GM18951 (cell line): ENCODE measurements at regions not wholly inside any gene's neighbourhood (a gene's known extent, or its start where the extent isn't known, plus 50 kb on each side); places are given as distances from the start of the nearest gene placed in this dataset.

Source experiments
- POLR2A ChIP-seq: IDR thresholded peaks from 4 replicates; pipeline ENCODE4 v1.6.1; 2011; ENCODE audit warnings: mild to moderate bottlenecking; ENCODE audit not compliant: insufficient read length, insufficient read depth; ENCODE audit errors: extremely low read depth
- in situ Hi-C: fragments of 300-500 bp; cut with MboI; formaldehyde crosslinking; loops from one replicate; pipeline ENCODE4 v1.12.0; 2022; ENCODE audit warnings: low sequenced_read_pairs, mixed read lengths, inconsistent platforms; ENCODE audit not compliant: unreplicated experiment

- no peak for TF ChIP-seq POLR2A
- in situ Hi-C loops, result loop anchor here (5.0 kb wide), 1 partner anchor 329 kb away; no protein-coding TSS in a partner anchor
Observed at GRCh38 chr3:9301091-9301490, 51.6 kb upstream of the SRGAP3 start.

DNA sequence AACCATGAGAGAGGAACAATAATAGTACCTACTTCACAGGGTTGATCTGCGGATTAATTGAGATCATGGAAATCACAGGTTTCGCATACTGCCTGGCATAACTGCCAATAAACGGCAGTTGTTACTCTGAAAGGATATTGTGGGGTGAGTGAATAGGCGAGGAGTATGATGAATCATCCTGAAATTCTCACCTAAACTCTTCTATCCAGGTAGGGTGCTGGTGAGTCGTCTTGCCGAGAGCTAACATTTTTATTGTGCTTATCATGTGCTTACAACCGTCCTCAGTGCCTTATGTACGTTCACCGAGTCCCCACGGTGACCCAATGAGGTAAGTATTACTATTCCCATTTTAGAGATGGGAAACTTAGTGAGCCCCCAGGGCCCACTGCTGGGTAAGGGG is 52.4 kb upstream of the SRGAP3 start:
- in situ Hi-C loops, result loop anchor here (5.0 kb wide), 1 partner anchor 329 kb away; no protein-coding TSS in a partner anchor
- no peak for TF ChIP-seq POLR2A

DNA sequence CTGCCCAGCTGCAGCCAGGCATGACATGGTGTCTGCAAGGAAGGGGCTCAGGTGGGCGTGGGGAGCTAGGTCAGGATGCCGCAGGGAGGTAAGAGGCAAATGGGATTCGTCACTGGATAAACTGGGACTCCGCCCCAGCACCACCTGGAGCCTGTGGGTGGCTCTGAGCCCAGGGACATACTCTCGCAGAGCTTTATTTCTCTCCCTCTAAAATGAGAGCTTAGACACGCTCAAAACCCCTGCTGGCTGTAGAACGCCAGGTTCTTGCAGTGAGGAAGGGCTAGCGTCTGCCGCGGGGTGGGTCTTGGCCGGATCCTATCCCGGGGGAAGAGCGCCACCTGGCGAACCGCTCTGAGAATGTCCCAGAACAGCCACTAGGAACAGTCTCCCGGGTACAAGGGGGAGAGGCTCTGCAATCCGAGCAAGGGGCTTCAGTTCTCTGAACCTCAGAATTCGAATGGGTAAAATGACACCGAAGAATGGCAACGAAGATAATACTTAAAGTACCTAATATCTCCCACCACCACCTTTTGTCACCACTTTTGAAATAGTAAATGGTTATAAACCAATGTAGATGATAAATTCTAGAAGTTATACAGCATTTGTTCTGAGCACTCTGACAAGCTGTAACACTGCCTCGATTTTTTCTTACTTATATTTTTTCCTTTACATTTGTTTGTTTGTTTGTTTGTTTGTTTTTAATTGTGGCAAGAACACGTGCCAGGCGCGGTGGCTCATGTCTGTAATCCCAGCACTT is 53.2 kb upstream of the SRGAP3 start:
- no peak for TF ChIP-seq POLR2A
- in situ Hi-C loops, result loop anchor here (5.0 kb wide), 1 partner anchor 330 kb away; no protein-coding TSS in a partner anchor

- in situ Hi-C loops, result no loop called here
- TF ChIP-seq POLR2A, result no peak
Observed at GRCh38 chr3:9308298-9308990, 54.4 kb upstream of the THUMPD3 start.

GRCh38 chr3:9310043-9310442 is 52.8 kb upstream of the THUMPD3 start:
- TF ChIP-seq POLR2A, result no peak
- in situ Hi-C loops, result no loop called here

DNA sequence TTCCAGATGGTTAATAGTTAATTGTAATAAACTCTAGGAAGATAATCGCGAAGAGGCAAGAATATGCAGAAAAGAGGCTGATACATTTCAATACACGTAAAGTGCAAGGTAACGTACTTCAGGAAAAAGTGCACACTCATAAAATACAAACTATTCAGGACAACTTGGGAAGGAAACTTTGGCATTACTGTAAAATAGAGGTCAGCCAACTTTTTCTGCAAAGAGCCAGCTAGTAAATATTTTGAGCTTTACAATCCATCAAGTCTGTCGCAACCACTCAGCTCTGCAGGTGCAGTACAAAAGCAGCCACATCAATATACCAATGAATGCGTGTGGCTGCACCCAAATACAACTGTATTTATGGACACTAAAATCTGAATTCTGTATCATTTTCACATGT is 51.6 kb upstream of the THUMPD3 start:
- in situ Hi-C loops, result no loop called here

More for the DNA sequence above, 51.6 kb upstream of the THUMPD3 start:
- no peak for TF ChIP-seq POLR2A
